Astrocyte (in vitro differentiated cells and primary cell): ENCODE measurements at regions not wholly inside any gene's neighbourhood (a gene's known extent, or its start where the extent isn't known, plus 50 kb on each side); places are given as distances from the start of the nearest gene placed in this dataset.

Source experiments
- DNase-seq: peaks from one replicate; pipeline ENCODE4 v3.0.0-alpha.2; 2010; ENCODE audit warnings: low read depth
- FAIRE-seq: peaks from 2 replicates; lab custom pipeline; 2011; peaks lifted over from hg19 to GRCh38; lab: Jason Lieb, UNC
- H2AFZ ChIP-seq: 2 replicates; pipeline ENCODE4 v1.6.0; 2012; ENCODE audit warnings: low read depth, low read length, inconsistent platforms
- H3K27ac ChIP-seq: 2 replicates; pipeline ENCODE4 v1.5.1; 2011; ENCODE audit warnings: low read depth, low read length, inconsistent platforms
- H3K27me3 ChIP-seq: 2 replicates; pipeline ENCODE4 v1.6.0; 2011; ENCODE audit warnings: low read length, inconsistent platforms; ENCODE audit not compliant: insufficient read depth
- H3K36me3 ChIP-seq: 2 replicates; pipeline ENCODE4 v1.5.1; 2011; ENCODE audit warnings: low read length, inconsistent platforms; ENCODE audit not compliant: insufficient read depth
- H3K4me1 ChIP-seq: 2 replicates; pipeline ENCODE4 v1.5.1; 2011; ENCODE audit warnings: low read length, inconsistent platforms; ENCODE audit not compliant: insufficient read depth
- H3K4me2 ChIP-seq: 2 replicates; pipeline ENCODE4 v1.6.0; 2012; ENCODE audit warnings: low read length, inconsistent platforms
- H3K4me3 ChIP-seq: 2 replicates; pipeline ENCODE4 v1.5.1; 2011; ENCODE audit warnings: low read depth, mild to moderate bottlenecking, low read length, inconsistent platforms; ENCODE audit not compliant: insufficient read depth
- H3K79me2 ChIP-seq: 2 replicates; pipeline ENCODE4 v1.6.0; 2012; ENCODE audit warnings: mild to moderate bottlenecking, low read length, inconsistent platforms; ENCODE audit not compliant: insufficient read depth
- H3K9ac ChIP-seq: 2 replicates; pipeline ENCODE4 v1.6.0; 2012; ENCODE audit warnings: mild to moderate bottlenecking, low read length, inconsistent platforms
- H3K9me3 ChIP-seq: 2 replicates; pipeline ENCODE4 v1.5.1; 2012; ENCODE audit warnings: low read depth, mild to moderate bottlenecking, low read length, inconsistent platforms; ENCODE audit not compliant: insufficient read depth
- H4K20me1 ChIP-seq: 2 replicates; pipeline ENCODE4 v1.6.0; 2012; ENCODE audit warnings: low read length, inconsistent platforms; ENCODE audit not compliant: insufficient read depth
- H3K27ac Mint-ChIP-seq: one replicate; pipeline ENCODE4 v1.8.0; 2021; ENCODE audit warnings: mild to moderate bottlenecking, mixed read lengths; ENCODE audit not compliant: unreplicated experiment
- H3K27me3 Mint-ChIP-seq: one replicate; pipeline ENCODE4 v1.8.0; 2021; ENCODE audit warnings: low read depth, mixed read lengths; ENCODE audit not compliant: unreplicated experiment
- H3K36me3 Mint-ChIP-seq: one replicate; pipeline ENCODE4 v1.8.0; 2021; ENCODE audit warnings: low read depth, mixed read lengths; ENCODE audit not compliant: unreplicated experiment
- H3K4me1 Mint-ChIP-seq: one replicate; pipeline ENCODE4 v1.8.0; 2021; ENCODE audit warnings: low read depth, mixed read lengths; ENCODE audit not compliant: unreplicated experiment
- H3K4me3 Mint-ChIP-seq: one replicate; pipeline ENCODE4 v1.8.0; 2021; ENCODE audit warnings: mild to moderate bottlenecking, moderate library complexity, mixed read lengths; ENCODE audit not compliant: unreplicated experiment
- H3K9me3 Mint-ChIP-seq: one replicate; pipeline ENCODE4 v1.8.0; 2021; ENCODE audit warnings: mild to moderate bottlenecking, mixed read lengths; ENCODE audit not compliant: unreplicated experiment
- CTCF ChIP-seq: IDR thresholded peaks from 2 replicates; pipeline ENCODE4 v1.5.1; 2011; ENCODE audit warnings: low read depth, mild to moderate bottlenecking, inconsistent platforms, low read length, moderate library complexity; ENCODE audit not compliant: insufficient read depth
- EZH2 ChIP-seq: IDR thresholded peaks from 2 replicates; pipeline ENCODE4 v1.6.1; 2012; ENCODE audit warnings: mild to moderate bottlenecking, low read length, inconsistent platforms; ENCODE audit not compliant: insufficient read depth

GRCh38 chr13:57302604-57303003 is 135.6 kb downstream of the PRR20E start:
- no peak overlapping the region for H3K4me2 ChIP-seq
- no peak overlapping the region for H2AFZ ChIP-seq
- DNase-seq = no peak
- Mint-ChIP-seq H3K9me3 (no peaks in the 10 kb centered on the region), H3K4me1 (peaks cover 8% of the 10 kb centered on the region), H3K27me3 (no peaks in the 10 kb centered on the region), H3K36me3 (no peaks in the 10 kb centered on the region), H3K27ac (no peak overlapping the region), H3K4me3 (no peak overlapping the region)
- no peaks in the 10 kb centered on the region for H3K79me2 ChIP-seq
- H4K20me1 ChIP-seq = no peaks in the 10 kb centered on the region
- H3K9me3 ChIP-seq = no peaks in the 10 kb centered on the region
- H3K4me3 ChIP-seq = no peak overlapping the region
- H3K27ac ChIP-seq = no peak overlapping the region
- no peak for FAIRE-seq
- H3K4me1 ChIP-seq = no peaks in the 10 kb centered on the region
- H3K36me3 ChIP-seq = no peaks in the 10 kb centered on the region
- H3K9ac ChIP-seq = no peak overlapping the region
- TF ChIP-seq EZH2 (no peak), CTCF (no peak)
- no peaks in the 10 kb centered on the region for H3K27me3 ChIP-seq

GRCh38 chr13:57311009-57311586 is 144.1 kb downstream of the PRR20E start:
- TF ChIP-seq EZH2 (no peak), CTCF (no peak)
- no peaks in the 10 kb centered on the region for H3K27me3 ChIP-seq
- H3K4me3 Mint-ChIP-seq = no peak overlapping the region
- no peaks in the 10 kb centered on the region for H3K36me3 ChIP-seq
- H3K4me1 ChIP-seq = no peaks in the 10 kb centered on the region
- no peak overlapping the region for H2AFZ ChIP-seq
- no peaks in the 10 kb centered on the region for H4K20me1 ChIP-seq
- no peak for FAIRE-seq
- H3K9me3 Mint-ChIP-seq = no peaks in the 10 kb centered on the region
- H3K4me1 Mint-ChIP-seq = peaks cover 3% of the 10 kb centered on the region
- no peaks in the 10 kb centered on the region for H3K27me3 Mint-ChIP-seq
- H3K9me3 ChIP-seq = peaks cover 3% of the 10 kb centered on the region
- H3K27ac Mint-ChIP-seq = no peak overlapping the region
- no peak overlapping the region for H3K4me2 ChIP-seq
- no peaks in the 10 kb centered on the region for H3K79me2 ChIP-seq
- DNase-seq = no peak
- no peaks in the 10 kb centered on the region for H3K36me3 Mint-ChIP-seq
- no peak overlapping the region for H3K4me3 ChIP-seq
- H3K9ac ChIP-seq = no peak overlapping the region
- H3K27ac ChIP-seq = no peak overlapping the region

- TF ChIP-seq EZH2 (no peak), CTCF (no peak)
- Histone ChIP-seq H3K9me3 (peaks cover 3% of the 10 kb centered on the region), H3K27me3 (no peaks in the 10 kb centered on the region), H3K4me2 (no peak overlapping the region), H2AFZ (no peak overlapping the region), H3K4me1 (no peaks in the 10 kb centered on the region), H3K9ac (no peak overlapping the region), H3K4me3 (no peak overlapping the region), H3K27ac (no peak overlapping the region), H4K20me1 (no peaks in the 10 kb centered on the region), H3K36me3 (no peaks in the 10 kb centered on the region), H3K79me2 (no peaks in the 10 kb centered on the region)
- no peaks in the 10 kb centered on the region for H3K27me3 Mint-ChIP-seq
- H3K4me1 Mint-ChIP-seq = peaks cover 3% of the 10 kb centered on the region
- FAIRE-seq (no peak), DNase-seq (no peak)
- H3K4me3 Mint-ChIP-seq = no peak overlapping the region
- H3K9me3 Mint-ChIP-seq = peaks cover 2% of the 10 kb centered on the region
- no peaks in the 10 kb centered on the region for H3K36me3 Mint-ChIP-seq
- H3K27ac Mint-ChIP-seq = peak overlapping the region; percentile 72
These were observed 148.0 kb downstream of the PRR20E start for GRCh38 chr13:57314897-57315520.
